GM12892 (cell line): ENCODE measurements at regions not wholly inside any gene's neighbourhood (a gene's known extent, or its start where the extent isn't known, plus 50 kb on each side); places are given as distances from the start of the nearest gene placed in this dataset.

Experiments
- POLR2A ChIP-seq: IDR thresholded peaks from 2 replicates; pipeline ENCODE4 v1.6.1; 2011; ENCODE audit warnings: low read depth, low read length, control low read depth
- POLR2AphosphoS5 ChIP-seq: IDR thresholded peaks from 2 replicates; pipeline ENCODE4 v1.6.1; 2011; ENCODE audit warnings: low read depth, low read length, control low read depth

- TF ChIP-seq POLR2AphosphoS5, result no peak
- TF ChIP-seq POLR2A, result no peak
Measured at GRCh38 chr2:16222326-16222725, 282.0 kb downstream of the MYCN start.
